ENCODE measurements at regions not wholly inside any gene's neighbourhood (a gene's known extent, or its start where the extent isn't known, plus 50 kb on each side); places are given as distances from the start of the nearest gene placed in this dataset.
"Not testable (repeated sequence)": the region's sequence is repeated elsewhere in the genome, so short reads cannot be mapped to it uniquely, and the experiment has no call there.

GRCh38 chr9:21533597-21533996 lies 51.5 kb upstream of the IFNE start:
- DNase-seq (ENCODE audit: low spot score), result no peak

GRCh38 chr9:21535396-21535795 lies 53.3 kb upstream of the IFNE start:
- DNase-seq (ENCODE audit: low spot score), result no peak

GRCh38 chr9:21542787-21543186 lies 60.7 kb upstream of the IFNE start:
- no peak for DNase-seq (ENCODE audit: low spot score)

- no peak for DNase-seq (ENCODE audit: low spot score)
Observed at GRCh38 chr9:21543187-21543586, 61.1 kb upstream of the IFNE start.

- not testable (repeated sequence) for DNase-seq (ENCODE audit: low spot score)
Observed at GRCh38 chr9:21543816-21544215, 61.7 kb upstream of the IFNE start.

- no peak for DNase-seq (ENCODE audit: low spot score)
Observed at GRCh38 chr9:21546949-21547348, 64.8 kb upstream of the IFNE start.

GRCh38 chr9:21549251-21549765 lies 67.2 kb upstream of the IFNE start:
- DNase-seq (ENCODE audit: low spot score), result peak; percentile 12

- DNase-seq (ENCODE audit: low spot score), result no peak
Observed at GRCh38 chr9:21549890-21550289, 67.8 kb upstream of the IFNE start.

- DNase-seq (ENCODE audit: low spot score), result no peak
Observed at GRCh38 chr9:21550392-21550791, 68.3 kb upstream of the IFNE start.

GRCh38 chr9:21551401-21551800 lies 69.3 kb upstream of the IFNE start:
- no peak for DNase-seq (ENCODE audit: low spot score)

- DNase-seq (ENCODE audit: low spot score), result no peak
Observed at GRCh38 chr9:21552244-21553170, 70.4 kb upstream of the IFNE start.

GRCh38 chr9:21553441-21553840 lies 71.3 kb upstream of the IFNE start:
- no peak for DNase-seq (ENCODE audit: low spot score)

- DNase-seq (ENCODE audit: low spot score), result no peak
Observed at GRCh38 chr9:21554813-21555212, 72.7 kb upstream of the IFNE start.

- no peak for DNase-seq (ENCODE audit: low spot score)
Observed at GRCh38 chr9:21555911-21556310, 73.8 kb upstream of the IFNE start.

GRCh38 chr9:21556581-21557427 lies 74.7 kb upstream of the IFNE start:
- DNase-seq (ENCODE audit: low spot score), result no peak

GRCh38 chr9:21557428-21557768 lies 75.3 kb upstream of the IFNE start:
- DNase-seq (ENCODE audit: low spot score), result no peak

- DNase-seq (ENCODE audit: low spot score), result peak; percentile 28
Observed at GRCh38 chr9:21558079-21558478, 76.0 kb upstream of the IFNE start.

- DNase-seq (ENCODE audit: low spot score), result peak; percentile 23
Observed at GRCh38 chr9:21558615-21559401, 76.7 kb upstream of the IFNE start.

- DNase-seq (ENCODE audit: low spot score), result no peak
Observed at GRCh38 chr9:21559402-21560280, 77.5 kb upstream of the IFNE start.

GRCh38 chr9:21560281-21560745 lies 78.2 kb upstream of the IFNE start:
- no peak for DNase-seq (ENCODE audit: low spot score)

- DNase-seq (ENCODE audit: low spot score), result no peak
Observed at GRCh38 chr9:21561502-21561901, 79.4 kb upstream of the IFNE start.

All from pons (tissue), 1 donor.